Esophagus muscularis mucosa (tissue), 4 donors: ENCODE measurements at regions not wholly inside any gene's neighbourhood (a gene's known extent, or its start where the extent isn't known, plus 50 kb on each side); places are given as distances from the start of the nearest gene placed in this dataset.

ENCODE experiments used
- CTCF ChIP-seq, 3 experiments: fragments of 200-600 bp in 2 of 3; fragments of 450-650 bp in 1 of 3; sonication (generic) in 2 of 3; IDR thresholded peaks; one replicate each; pipeline ENCODE4 v1.5.1; 2017 to 2019; ENCODE audit warnings: antibody characterized with exemption in 3 of 3, mild to moderate bottlenecking in 2 of 3, moderate library complexity in 1 of 3
- EP300 ChIP-seq: sonication (generic); formaldehyde crosslinking; IDR thresholded peaks from one replicate; pipeline ENCODE4 v1.6.1; 2017; ENCODE audit warnings: antibody characterized with exemption
- POLR2A ChIP-seq: fragments of 450-650 bp; IDR thresholded peaks from one replicate; pipeline ENCODE4 v1.6.1; 2017; ENCODE audit warnings: antibody characterized with exemption, moderate library complexity, mild to moderate bottlenecking, low read depth
- POLR2AphosphoS5 ChIP-seq, 2 donors: sonication (generic); formaldehyde crosslinking; IDR thresholded peaks; one replicate each; pipeline ENCODE4 v1.6.1; 2017; ENCODE audit warnings: antibody characterized with exemption in 2 of 2

DNA sequence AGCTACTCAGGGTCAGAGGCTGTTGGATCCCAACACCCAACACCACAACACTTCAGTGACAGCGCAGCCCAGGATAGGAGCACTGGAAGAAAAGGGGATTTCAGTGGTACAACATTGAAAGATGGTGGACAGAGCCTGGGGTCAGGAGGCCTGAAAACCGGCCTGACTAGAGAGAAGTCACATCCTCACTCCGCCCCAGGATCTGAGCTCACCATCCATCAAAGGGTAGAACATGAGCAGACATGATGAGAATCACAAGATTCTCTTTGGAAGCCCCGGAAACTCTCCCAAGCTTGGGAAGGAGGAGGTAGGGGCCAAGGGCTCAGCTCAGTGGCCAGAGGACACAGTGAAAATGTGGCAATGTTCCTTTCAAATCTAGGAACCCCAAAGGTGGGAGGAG, 271.3 kb downstream of the NPHP4 start:
- TF ChIP-seq CTCF (IDR thresholded peaks at IDR 0.05) (no peak), POLR2A (no peak), POLR2AphosphoS5 (IDR thresholded peaks at IDR 0.05) (no peak), EP300 (no peak)
